BE2C (cell line): ENCODE measurements at regions not wholly inside any gene's neighbourhood (a gene's known extent, or its start where the extent isn't known, plus 50 kb on each side); places are given as distances from the start of the nearest gene placed in this dataset.

Experiments
- DNase-seq: peaks from one replicate; pipeline ENCODE4 v3.0.0-alpha.2; 2020
- H3K27me3 ChIP-seq: fragments of 250-450 bp; sonication (Bioruptor Pico); 2 replicates; pipeline ENCODE4 v1.5.1; 2020; ENCODE audit warnings: mild to moderate bottlenecking
- H3K36me3 ChIP-seq: fragments of 250-450 bp; sonication (Bioruptor Pico); 2 replicates; pipeline ENCODE4 v1.5.1; 2020; ENCODE audit warnings: mild to moderate bottlenecking
- H3K4me1 ChIP-seq: fragments of 250-450 bp; sonication (Bioruptor Pico); 2 replicates; pipeline ENCODE4 v1.5.1; 2020
- H3K4me3 ChIP-seq: 2 replicates; pipeline ENCODE4 v1.5.1; 2011; ENCODE audit warnings: low read depth, low read length
- H3K9me3 ChIP-seq: fragments of 250-450 bp; sonication (Bioruptor Pico); 2 replicates; pipeline ENCODE4 v1.5.1; 2020
- TF ChIP-seq, protein P1 (sequence below): IDR thresholded peaks from 2 replicates; pipeline ENCODE4 v1.5.1; 2012; ENCODE audit warnings: mild to moderate bottlenecking, low read depth, low read length

- Histone ChIP-seq H3K4me3 (no peak overlapping the region), H3K9me3 (no peaks in the 10 kb centered on the region), H3K36me3 (no peaks in the 10 kb centered on the region), H3K27me3 (no peaks in the 10 kb centered on the region), H3K4me1 (peaks cover 35% of the 10 kb centered on the region)
- DNase-seq = peak; percentile 49
- TF ChIP-seq, protein P1, sequence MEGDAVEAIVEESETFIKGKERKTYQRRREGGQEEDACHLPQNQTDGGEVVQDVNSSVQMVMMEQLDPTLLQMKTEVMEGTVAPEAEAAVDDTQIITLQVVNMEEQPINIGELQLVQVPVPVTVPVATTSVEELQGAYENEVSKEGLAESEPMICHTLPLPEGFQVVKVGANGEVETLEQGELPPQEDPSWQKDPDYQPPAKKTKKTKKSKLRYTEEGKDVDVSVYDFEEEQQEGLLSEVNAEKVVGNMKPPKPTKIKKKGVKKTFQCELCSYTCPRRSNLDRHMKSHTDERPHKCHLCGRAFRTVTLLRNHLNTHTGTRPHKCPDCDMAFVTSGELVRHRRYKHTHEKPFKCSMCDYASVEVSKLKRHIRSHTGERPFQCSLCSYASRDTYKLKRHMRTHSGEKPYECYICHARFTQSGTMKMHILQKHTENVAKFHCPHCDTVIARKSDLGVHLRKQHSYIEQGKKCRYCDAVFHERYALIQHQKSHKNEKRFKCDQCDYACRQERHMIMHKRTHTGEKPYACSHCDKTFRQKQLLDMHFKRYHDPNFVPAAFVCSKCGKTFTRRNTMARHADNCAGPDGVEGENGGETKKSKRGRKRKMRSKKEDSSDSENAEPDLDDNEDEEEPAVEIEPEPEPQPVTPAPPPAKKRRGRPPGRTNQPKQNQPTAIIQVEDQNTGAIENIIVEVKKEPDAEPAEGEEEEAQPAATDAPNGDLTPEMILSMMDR = peak; percentile 73
These were observed 304.2 kb downstream of the ENC1 start for GRCh38 chr5:74336297-74336696.

DNA sequence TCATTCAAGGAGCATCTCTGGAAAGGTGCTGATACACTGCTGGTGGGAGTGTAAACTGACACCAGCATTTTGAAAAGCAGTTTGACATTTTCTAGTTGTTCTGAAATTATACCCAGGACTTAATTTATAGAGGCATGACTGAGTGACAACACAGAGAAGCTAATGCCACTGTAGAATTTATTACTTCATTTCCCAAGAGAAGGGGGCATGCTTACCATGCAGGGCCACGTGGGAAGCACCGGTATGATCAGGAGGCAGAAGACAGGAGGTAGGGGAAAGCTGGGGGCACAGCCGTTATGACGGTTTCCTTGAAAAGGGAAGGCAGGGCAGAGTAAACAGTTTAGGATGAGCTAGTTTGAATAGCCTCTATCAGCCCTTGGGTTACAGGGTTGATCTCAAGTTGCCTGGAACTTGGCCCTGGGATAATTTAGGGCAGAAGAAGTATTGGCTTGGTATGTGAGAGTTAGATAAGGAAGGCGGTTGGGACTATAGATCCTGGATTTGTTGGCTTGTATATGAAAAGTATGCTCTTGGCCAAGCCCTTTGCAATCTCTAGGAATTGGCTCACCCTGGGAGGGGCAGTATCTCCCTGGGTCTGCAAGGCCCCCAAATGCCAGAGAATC, 305.7 kb downstream of the ENC1 start:
- TF ChIP-seq, protein P1 = no peak

GRCh38 chr5:74334062-74334761, 306.3 kb downstream of the ENC1 start:
- TF ChIP-seq, protein P1 = no peak
- Histone ChIP-seq H3K27me3 (no peaks in the 10 kb centered on the region), H3K4me1 (peaks cover 35% of the 10 kb centered on the region), H3K4me3 (no peak overlapping the region), H3K36me3 (no peaks in the 10 kb centered on the region), H3K9me3 (no peaks in the 10 kb centered on the region)
- no peak for DNase-seq

More for the DNA sequence above, 305.7 kb downstream of the ENC1 start:
- DNase-seq = no peak
- H3K27me3 ChIP-seq = no peaks in the 10 kb centered on the region
- no peaks in the 10 kb centered on the region for H3K36me3 ChIP-seq
- no peak overlapping the region for H3K4me3 ChIP-seq
- H3K4me1 ChIP-seq = peaks cover 35% of the 10 kb centered on the region
- no peaks in the 10 kb centered on the region for H3K9me3 ChIP-seq

DNA sequence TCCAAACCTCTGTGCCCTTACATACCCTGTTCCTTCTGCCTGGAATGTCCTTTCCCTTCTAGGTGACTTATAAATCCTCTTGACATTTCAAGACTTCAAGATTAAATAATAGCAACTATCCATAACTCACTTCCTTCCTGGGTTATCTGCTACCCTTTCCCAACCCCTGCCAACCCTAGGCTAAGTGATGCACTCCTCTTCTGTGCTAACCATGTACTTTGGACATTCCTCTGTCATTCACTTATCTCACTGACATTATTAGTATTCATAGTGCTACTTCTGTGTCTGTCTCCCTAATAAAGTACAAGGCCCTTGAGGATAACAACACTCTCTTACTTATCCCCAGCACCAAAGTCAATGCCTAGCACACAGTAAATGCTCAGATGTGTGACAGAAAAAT, 307.1 kb downstream of the ENC1 start:
- Histone ChIP-seq H3K4me1 (peaks cover 35% of the 10 kb centered on the region), H3K4me3 (no peak overlapping the region), H3K27me3 (no peaks in the 10 kb centered on the region), H3K36me3 (no peaks in the 10 kb centered on the region), H3K9me3 (no peaks in the 10 kb centered on the region)
- TF ChIP-seq, protein P1 = no peak
- DNase-seq = no peak

- TF ChIP-seq, protein P1 = no peak
- Histone ChIP-seq H3K36me3 (no peaks in the 10 kb centered on the region), H3K4me3 (no peak overlapping the region), H3K27me3 (no peaks in the 10 kb centered on the region), H3K4me1 (peaks cover 35% of the 10 kb centered on the region), H3K9me3 (no peaks in the 10 kb centered on the region)
- DNase-seq = no peak
These were observed 307.8 kb downstream of the ENC1 start for GRCh38 chr5:74332682-74333081.

DNA sequence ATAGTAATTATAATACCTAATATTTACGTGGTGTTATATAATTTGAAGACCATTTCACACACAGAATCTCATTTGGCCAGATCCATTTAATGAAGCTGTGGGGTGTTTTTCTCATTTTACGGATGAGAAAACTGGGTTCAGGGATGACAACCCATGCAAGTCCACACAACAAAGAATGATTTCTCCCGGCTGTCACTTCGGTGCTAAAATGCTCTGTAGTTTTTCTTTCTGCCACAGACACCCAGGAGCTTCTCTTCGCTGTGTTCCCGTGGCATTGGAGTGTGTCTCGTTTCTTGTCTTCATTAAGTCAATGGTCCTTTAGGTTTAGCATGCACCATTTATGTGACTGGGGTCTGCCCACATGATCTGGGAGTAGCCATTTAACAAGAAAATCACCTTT, 308.5 kb downstream of the ENC1 start:
- no peak overlapping the region for H3K4me3 ChIP-seq
- TF ChIP-seq, protein P1 = no peak

More for the DNA sequence above, 308.5 kb downstream of the ENC1 start:
- Histone ChIP-seq H3K27me3 (no peaks in the 10 kb centered on the region), H3K9me3 (no peaks in the 10 kb centered on the region), H3K4me1 (peaks cover 35% of the 10 kb centered on the region), H3K36me3 (no peaks in the 10 kb centered on the region)
- no peak for DNase-seq
